Left cardiac atrium (tissue), 4 donors: ENCODE measurements at regions not wholly inside any gene's neighbourhood (a gene's known extent, or its start where the extent isn't known, plus 50 kb on each side); places are given as distances from the start of the nearest gene placed in this dataset.

Experiments used
- ATAC-seq, 2 donors: fragments of 200-7000 bp; cut with Tn5 transposase; one replicate each; pipeline ENCODE4 v1.9.1; 2020; ENCODE audit warnings: mild to moderate bottlenecking in 2 of 2, moderate library complexity in 2 of 2
- DNase-seq: peaks from one replicate; pipeline ENCODE4 v3.0.0-alpha.2; 2020
- intact Hi-C, 2 donors: fragments of 100-400 bp; cut with DNase I; formaldehyde crosslinking; loops; one replicate each; pipeline versions ENCODE4 v1.14.1 to v1.15.1; 2022 to 2023
- donor health status: DM: no; HTN: yes; CAD: no.
- donor health status: DM: no; HTN: yes; CAD: no; lungs with severe emphysema.
- donor health status: DM: yes; HTN: yes; CAD: no.
- donor health status: Dilated cardiomyopathy.

- no peak for ATAC-seq
- DNase-seq, result no peak
- intact Hi-C loops, result no loop called here
These were observed 207.5 kb downstream of the PDCD6IP start for GRCh38 chr3:34005886-34006285.

GRCh38 chr3:34008191-34008590 is 209.8 kb downstream of the PDCD6IP start:
- DNase-seq (no peak), ATAC-seq (no peak)
- intact Hi-C loops, result no loop called here

- DNase-seq (no peak), ATAC-seq (no peak)
- intact Hi-C loops, result no loop called here
These were observed 210.7 kb downstream of the PDCD6IP start for GRCh38 chr3:34008836-34009809.

GRCh38 chr3:34011171-34012101 is 213.0 kb downstream of the PDCD6IP start:
- DNase-seq (no peak), ATAC-seq (peak in 1 of 2 donors; percentile 45)
- intact Hi-C loops, result no loop called here

- DNase-seq (no peak), ATAC-seq (peak; percentile 77 to 96)
- intact Hi-C loops, result no loop called here
These were observed 213.7 kb downstream of the PDCD6IP start for GRCh38 chr3:34012102-34012461.

GRCh38 chr3:34013818-34014570 is 215.6 kb downstream of the PDCD6IP start:
- ATAC-seq (no peak), DNase-seq (no peak)
- intact Hi-C loops, result no loop called here

- intact Hi-C loops, result no loop called here
- DNase-seq, result no peak
- ATAC-seq, result no peak
These were observed 217.0 kb downstream of the PDCD6IP start for GRCh38 chr3:34015204-34016142.

GRCh38 chr3:34016925-34017587 is 218.6 kb downstream of the PDCD6IP start:
- intact Hi-C loops, result no loop called here
- ATAC-seq (no peak), DNase-seq (no peak)

GRCh38 chr3:34017757-34018156 is 219.3 kb downstream of the PDCD6IP start:
- ATAC-seq, result no peak
- no peak for DNase-seq
- intact Hi-C loops, result no loop called here

- intact Hi-C loops, result no loop called here
- DNase-seq (no peak), ATAC-seq (no peak)
These were observed 220.7 kb downstream of the PDCD6IP start for GRCh38 chr3:34019158-34019557.

GRCh38 chr3:34020170-34020569 is 221.7 kb downstream of the PDCD6IP start:
- intact Hi-C loops, result no loop called here
- DNase-seq, result no peak
- ATAC-seq, result no peak

GRCh38 chr3:34020726-34021680 is 222.6 kb downstream of the PDCD6IP start:
- ATAC-seq (no peak), DNase-seq (no peak)
- intact Hi-C loops, result no loop called here

- intact Hi-C loops, result no loop called here
- DNase-seq (no peak), ATAC-seq (no peak)
These were observed 223.7 kb downstream of the PDCD6IP start for GRCh38 chr3:34022147-34022546.

- intact Hi-C loops, result no loop called here
- no peak for DNase-seq
- ATAC-seq, result no peak
These were observed 226.2 kb downstream of the PDCD6IP start for GRCh38 chr3:34024447-34025240.

- DNase-seq (no peak), ATAC-seq (no peak)
- intact Hi-C loops, result no loop called here
These were observed 235.4 kb downstream of the PDCD6IP start for GRCh38 chr3:34033839-34034238.

GRCh38 chr3:34034840-34035239 is 236.4 kb downstream of the PDCD6IP start:
- no peak for DNase-seq
- no peak for ATAC-seq
- intact Hi-C loops, result no loop called here
